ENCODE measurements at regions not wholly inside any gene's neighbourhood (a gene's known extent, or its start where the extent isn't known, plus 50 kb on each side); places are given as distances from the start of the nearest gene placed in this dataset.

DNA sequence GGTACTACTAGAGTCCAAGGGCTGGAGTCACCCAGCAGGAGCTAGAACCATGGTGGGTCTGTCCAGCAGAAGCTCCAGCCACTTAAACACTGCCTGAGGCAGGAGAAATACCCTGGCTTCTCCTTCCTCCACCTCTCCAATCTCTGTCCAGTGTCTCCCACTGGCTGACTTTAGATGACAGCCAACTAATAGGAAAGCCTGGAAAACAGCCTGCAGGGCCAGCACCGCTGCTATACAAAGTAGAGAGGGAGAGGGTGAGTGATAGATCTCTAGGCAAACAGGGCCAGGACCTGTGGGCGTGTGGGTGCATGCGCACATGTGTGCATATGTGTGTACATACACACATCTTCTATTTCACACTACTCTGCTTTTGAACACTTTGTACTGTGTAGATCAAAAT is 56.5 kb upstream of the ATP8A1 start:
- no peak for TF ChIP-seq POLR2A (IDR thresholded peaks at IDR 0.05)
- TF ChIP-seq, protein P1, sequence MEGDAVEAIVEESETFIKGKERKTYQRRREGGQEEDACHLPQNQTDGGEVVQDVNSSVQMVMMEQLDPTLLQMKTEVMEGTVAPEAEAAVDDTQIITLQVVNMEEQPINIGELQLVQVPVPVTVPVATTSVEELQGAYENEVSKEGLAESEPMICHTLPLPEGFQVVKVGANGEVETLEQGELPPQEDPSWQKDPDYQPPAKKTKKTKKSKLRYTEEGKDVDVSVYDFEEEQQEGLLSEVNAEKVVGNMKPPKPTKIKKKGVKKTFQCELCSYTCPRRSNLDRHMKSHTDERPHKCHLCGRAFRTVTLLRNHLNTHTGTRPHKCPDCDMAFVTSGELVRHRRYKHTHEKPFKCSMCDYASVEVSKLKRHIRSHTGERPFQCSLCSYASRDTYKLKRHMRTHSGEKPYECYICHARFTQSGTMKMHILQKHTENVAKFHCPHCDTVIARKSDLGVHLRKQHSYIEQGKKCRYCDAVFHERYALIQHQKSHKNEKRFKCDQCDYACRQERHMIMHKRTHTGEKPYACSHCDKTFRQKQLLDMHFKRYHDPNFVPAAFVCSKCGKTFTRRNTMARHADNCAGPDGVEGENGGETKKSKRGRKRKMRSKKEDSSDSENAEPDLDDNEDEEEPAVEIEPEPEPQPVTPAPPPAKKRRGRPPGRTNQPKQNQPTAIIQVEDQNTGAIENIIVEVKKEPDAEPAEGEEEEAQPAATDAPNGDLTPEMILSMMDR (IDR thresholded peaks at IDR 0.05) = no peak
- Histone ChIP-seq H3K27me3 (no peaks in the 10 kb centered on the region), H3K27ac (no peak overlapping the region), H3K4me1 (no peaks in the 10 kb centered on the region), H3K9me3 (no peaks in the 10 kb centered on the region), H3K4me3 (no peak overlapping the region), H3K36me3 (no peaks in the 10 kb centered on the region)
- no peak for DNase-seq

DNA sequence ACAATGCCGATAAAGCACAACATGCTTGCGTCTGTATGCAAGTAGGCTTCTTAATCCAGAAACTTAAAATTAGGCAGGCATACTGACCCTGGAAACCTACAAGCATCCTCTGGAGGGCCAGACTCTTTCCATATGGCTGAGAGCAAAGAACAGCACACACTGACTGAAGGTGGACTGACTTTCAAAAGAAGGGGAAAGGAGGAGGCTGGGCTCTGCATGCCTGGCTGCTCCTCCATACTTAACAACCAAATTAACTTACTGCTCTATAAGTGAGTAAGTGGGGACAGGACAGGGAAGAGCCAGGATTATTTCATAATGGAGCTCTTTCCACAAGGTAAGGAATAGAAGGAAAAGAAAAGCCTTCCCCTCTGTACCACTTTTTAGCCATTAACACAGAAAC is 55.9 kb upstream of the ATP8A1 start:
- Histone ChIP-seq H3K4me1 (no peaks in the 10 kb centered on the region), H3K27ac (no peak overlapping the region), H3K27me3 (no peaks in the 10 kb centered on the region), H3K36me3 (no peaks in the 10 kb centered on the region), H3K9me3 (no peaks in the 10 kb centered on the region), H3K4me3 (no peak overlapping the region)
- TF ChIP-seq, protein P1 (IDR thresholded peaks at IDR 0.05) = no peak
- no peak for TF ChIP-seq POLR2A (IDR thresholded peaks at IDR 0.05)
- DNase-seq = no peak

DNA sequence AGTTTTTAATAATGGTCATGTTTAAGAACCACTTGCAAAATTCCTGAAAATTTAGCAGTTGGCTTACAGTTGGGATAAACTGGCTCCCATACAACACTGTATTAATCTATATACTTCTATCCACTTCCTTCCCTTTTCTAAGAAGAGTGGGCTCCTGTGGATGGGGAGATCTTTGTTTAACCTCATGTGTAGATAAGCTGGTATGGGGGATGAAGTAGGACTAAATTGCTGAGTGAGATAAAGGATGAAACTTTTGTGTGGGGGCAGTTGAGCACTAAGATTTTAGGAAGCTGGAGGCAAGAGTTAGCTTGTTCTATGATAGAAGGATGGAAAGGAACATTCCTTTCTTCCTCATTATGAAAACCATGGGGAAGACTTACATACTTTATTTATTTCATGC is 54.6 kb upstream of the ATP8A1 start:
- Histone ChIP-seq H3K9me3 (no peaks in the 10 kb centered on the region), H3K27me3 (no peaks in the 10 kb centered on the region), H3K4me3 (no peak overlapping the region), H3K36me3 (no peaks in the 10 kb centered on the region), H3K27ac (no peak overlapping the region), H3K4me1 (no peaks in the 10 kb centered on the region)
- no peak for TF ChIP-seq POLR2A (IDR thresholded peaks at IDR 0.05)
- TF ChIP-seq, protein P1 (IDR thresholded peaks at IDR 0.05) = no peak
- DNase-seq = no peak

DNA sequence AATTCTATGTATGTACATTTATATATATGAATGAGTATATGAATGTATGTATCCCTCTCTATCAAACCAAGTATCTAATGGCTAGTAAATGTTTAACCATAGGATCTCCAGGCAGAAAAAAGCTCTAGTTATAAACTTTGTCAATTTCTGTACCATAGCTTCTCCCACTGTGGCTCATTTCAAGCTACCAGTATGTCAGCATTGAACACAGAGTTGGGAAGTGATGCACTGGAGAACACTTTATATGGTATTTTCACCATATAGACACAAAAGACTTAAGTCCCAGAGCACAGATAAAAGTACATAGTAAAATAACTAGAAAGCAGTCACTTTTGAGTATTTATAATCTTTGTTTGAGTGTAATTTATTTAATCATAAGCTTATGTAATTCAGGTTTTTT is 53.9 kb upstream of the ATP8A1 start:
- Histone ChIP-seq H3K4me3 (no peak overlapping the region), H3K4me1 (no peaks in the 10 kb centered on the region), H3K36me3 (no peaks in the 10 kb centered on the region), H3K27ac (no peak overlapping the region), H3K27me3 (no peaks in the 10 kb centered on the region), H3K9me3 (no peaks in the 10 kb centered on the region)
- no peak for DNase-seq
- TF ChIP-seq, protein P1 (IDR thresholded peaks at IDR 0.05) = no peak
- no peak for TF ChIP-seq POLR2A (IDR thresholded peaks at IDR 0.05)

DNA sequence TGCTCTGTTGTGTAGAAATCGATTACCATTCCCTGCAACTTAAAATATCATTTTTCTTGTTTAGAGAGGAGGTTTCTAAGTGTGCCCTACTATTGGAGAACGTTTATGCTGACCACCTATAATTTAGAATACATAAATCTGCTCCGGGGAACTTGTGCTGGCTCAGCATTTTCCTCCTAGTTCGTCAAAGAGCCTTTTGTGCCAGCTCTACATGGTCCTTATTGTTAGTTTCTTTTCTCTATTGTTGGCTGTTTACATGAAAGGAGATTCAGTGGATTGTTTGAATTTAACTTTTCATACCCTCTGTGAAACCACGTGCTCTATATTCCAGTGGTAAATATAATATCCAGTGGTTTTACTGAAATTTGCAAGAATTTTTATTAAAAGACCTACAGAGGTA is 53.4 kb upstream of the ATP8A1 start:
- Histone ChIP-seq H3K27me3 (no peaks in the 10 kb centered on the region), H3K4me1 (no peaks in the 10 kb centered on the region), H3K9me3 (no peaks in the 10 kb centered on the region), H3K36me3 (no peaks in the 10 kb centered on the region), H3K4me3 (no peak overlapping the region), H3K27ac (no peak overlapping the region)
- DNase-seq = no peak
- no peak for TF ChIP-seq POLR2A (IDR thresholded peaks at IDR 0.05)
- TF ChIP-seq, protein P1 (IDR thresholded peaks at IDR 0.05) = no peak

DNA sequence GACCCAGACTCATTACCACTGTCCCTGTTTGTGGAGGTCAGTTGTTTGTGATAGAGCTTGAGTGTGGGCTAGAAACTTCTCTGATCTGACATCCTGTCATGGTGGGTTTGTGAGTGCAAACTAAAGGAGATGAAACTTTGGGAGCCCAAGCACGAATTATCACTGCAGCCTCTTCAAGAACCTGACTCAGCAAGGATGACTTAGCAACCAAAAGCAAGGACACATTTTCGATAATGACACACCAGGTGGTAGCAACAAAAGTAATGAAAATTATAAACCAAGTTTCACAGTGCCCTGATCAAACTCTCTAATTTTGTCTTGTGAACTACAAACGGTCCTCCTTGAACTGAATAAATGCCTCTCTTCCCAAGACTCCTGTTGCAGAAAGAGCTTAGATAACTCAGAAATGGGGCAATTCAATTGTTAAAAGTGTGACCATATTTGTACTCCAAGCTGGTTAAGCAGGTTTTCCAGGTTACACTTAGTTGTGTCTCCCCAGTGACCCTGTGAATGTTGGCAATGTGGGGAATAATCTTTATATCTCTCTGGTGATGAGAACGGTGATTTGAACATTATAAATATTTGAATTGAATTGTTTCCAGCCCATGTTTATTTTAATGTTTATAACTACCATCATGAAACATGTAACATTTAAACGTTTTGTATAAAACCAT is 52.6 kb upstream of the ATP8A1 start:
- no peaks in the 10 kb centered on the region for H3K9me3 ChIP-seq

More for the DNA sequence above, 52.6 kb upstream of the ATP8A1 start:
- no peak for DNase-seq
- no peak overlapping the region for H3K4me3 ChIP-seq
- TF ChIP-seq POLR2A (IDR thresholded peaks at IDR 0.05) = no peak
- TF ChIP-seq, protein P1 (IDR thresholded peaks at IDR 0.05) = no peak
- no peak overlapping the region for H3K27ac ChIP-seq
- no peaks in the 10 kb centered on the region for H3K4me1 ChIP-seq
- no peaks in the 10 kb centered on the region for H3K27me3 ChIP-seq
- H3K36me3 ChIP-seq = no peaks in the 10 kb centered on the region

All from Peyer's patch (tissue), 4 donors.